ENCODE measurements at regions not wholly inside any gene's neighbourhood (a gene's known extent, or its start where the extent isn't known, plus 50 kb on each side); places are given as distances from the start of the nearest gene placed in this dataset.
"Not testable (repeated sequence)": the region's sequence is repeated elsewhere in the genome, so short reads cannot be mapped to it uniquely, and the experiment has no call there.

DNA sequence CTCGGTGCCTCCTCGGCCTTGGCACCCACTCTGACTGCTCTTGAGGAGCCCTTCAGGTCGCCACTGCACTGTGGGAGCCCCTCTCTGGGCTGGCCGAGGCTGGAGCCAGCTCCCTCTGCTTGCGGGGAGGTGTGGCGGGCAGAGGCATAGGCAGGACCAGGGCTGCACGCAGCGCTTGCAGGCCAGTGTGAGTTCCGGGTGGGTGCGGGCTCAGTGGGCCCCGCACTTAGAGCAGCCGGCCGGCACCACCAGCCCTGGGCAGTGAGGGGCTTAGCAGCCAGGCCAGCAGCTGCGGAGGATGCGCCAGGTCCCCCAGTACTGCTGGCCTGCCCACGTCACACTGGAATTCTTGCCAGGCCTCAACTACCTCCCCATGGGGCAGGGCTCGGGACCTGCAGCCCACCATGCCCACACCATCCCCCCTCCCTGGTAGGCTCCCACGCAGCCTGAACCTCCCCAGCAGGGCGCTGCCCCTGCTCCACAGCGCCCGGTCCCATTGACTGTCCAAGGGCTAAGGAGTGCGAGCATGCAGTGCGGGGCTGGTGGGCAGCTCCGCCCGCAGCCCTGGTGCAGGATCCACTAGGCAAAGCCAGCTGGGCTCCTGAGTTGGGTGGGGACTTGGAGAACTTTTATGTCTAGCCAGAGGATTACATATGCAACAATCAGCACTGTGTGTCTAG lies 602.9 kb upstream of the ST8SIA4 start:
- no peak for DNase-seq (ENCODE audit: low spot score)

DNA sequence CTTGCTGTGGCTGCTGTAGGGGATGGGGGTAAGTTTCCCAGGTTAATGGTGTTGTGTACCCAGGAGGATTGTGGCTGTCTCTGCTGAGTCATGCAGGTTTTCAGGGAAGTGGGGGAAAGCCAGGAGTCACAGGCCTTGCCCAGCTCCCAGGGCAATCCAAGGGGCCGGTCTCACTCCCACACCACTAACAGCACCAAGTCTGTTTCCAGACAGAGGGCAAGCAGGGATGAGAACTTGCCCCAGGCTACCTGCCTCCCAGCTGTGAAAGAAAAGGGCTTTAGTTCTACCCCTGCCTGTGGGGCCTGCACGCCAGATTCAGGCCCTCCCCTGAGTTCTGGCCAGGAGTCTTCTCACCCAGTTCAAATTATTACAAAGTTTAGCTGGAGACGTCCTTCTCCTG lies 579.8 kb upstream of the ST8SIA4 start:
- no peak for DNase-seq (ENCODE audit: low spot score)

DNA sequence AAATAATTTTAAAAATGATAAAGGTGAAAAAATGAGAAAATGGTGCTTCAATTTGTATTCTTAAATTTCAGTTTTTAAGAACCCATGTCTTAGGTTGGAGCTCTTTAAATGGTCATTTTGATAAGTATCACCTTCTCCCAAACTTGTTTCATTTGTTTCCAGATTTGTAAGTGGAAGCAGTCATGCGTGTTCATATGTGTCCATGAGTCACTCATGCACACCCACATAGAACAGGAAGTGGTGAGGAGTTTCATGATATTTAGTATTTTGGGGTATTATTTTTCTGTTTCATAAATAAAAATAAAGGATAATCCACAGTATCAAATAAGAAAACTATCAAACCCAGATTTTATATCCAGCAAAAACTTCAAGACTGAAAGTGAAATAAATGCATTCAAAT lies 570.4 kb upstream of the ST8SIA4 start:
- no peak for DNase-seq (ENCODE audit: low spot score)

DNA sequence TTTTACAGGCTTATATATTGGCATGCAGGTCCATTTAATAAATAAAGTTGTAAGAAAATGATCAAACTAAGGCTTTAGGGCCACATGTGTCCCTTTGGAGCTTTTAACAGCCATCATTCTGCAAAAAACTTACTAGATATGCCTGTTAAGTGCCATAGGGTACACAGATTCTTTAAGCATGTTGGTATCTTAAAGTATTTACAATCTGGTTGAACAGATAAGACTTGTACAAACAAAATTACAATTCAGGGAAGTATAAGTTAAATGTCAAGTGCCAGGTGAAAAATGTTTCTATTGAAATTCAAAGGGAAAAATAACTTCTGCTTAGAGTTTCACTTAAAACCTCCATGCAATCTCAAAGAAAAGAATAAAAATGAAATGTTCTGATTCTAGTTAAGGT lies 558.4 kb upstream of the ST8SIA4 start:
- no peak for DNase-seq (ENCODE audit: low spot score)

DNA sequence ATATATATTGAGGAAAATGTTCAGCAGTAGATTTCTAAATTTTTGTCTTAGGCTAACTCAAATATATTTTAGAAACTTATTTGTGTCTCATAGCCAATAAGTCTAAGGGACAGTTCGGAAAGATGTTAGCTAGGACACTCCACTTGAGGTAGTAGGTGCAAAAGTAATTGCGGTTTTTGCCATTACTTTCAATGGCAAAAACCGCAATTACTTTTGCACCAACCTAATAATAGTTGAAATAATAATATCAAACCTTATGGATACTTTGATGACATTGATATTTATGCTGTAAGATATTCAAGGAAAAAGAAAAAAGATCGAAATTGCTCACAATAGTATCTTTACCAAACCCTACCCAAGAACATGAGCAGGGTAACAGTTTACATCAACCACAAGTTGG lies 555.5 kb upstream of the ST8SIA4 start:
- no peak for DNase-seq (ENCODE audit: low spot score)

DNA sequence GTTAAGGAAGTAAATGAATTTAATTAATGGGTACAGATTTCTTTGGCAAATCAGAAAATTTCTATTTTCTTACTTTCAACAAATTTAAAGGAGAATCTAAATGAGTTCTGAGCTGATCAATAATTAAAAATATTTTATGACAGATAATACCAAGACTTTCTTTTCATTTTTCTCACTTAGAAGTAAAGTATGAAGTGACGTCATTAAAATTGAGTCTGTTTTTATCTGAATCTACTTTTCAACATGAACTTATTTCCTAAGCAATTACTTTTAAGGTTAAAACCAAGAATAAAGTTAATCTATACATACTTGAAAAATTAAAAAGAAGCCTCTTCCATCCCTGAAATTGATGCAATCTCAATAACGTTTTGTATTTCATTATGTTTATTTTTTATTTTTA lies 552.8 kb upstream of the ST8SIA4 start:
- no peak for DNase-seq (ENCODE audit: low spot score)

DNA sequence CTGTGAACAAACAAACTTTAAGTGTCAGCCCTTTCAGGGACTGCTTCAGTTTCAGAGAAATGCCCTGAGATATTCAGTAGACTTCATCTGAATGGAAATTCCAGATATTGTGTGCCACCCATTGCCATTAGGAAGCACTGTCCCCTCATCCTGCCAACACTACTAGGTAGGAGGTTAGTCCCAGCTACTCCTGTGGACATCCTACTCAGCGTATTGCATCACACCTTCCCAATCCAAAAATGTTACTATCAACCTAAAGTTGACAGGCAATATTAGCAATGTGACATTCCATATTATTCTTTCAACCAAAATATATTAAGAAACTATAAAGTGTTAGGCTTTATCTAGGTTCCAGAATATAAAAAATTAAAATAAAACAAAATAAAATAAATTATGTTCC lies 552.0 kb upstream of the ST8SIA4 start:
- DNase-seq (ENCODE audit: low spot score): no peak

DNA sequence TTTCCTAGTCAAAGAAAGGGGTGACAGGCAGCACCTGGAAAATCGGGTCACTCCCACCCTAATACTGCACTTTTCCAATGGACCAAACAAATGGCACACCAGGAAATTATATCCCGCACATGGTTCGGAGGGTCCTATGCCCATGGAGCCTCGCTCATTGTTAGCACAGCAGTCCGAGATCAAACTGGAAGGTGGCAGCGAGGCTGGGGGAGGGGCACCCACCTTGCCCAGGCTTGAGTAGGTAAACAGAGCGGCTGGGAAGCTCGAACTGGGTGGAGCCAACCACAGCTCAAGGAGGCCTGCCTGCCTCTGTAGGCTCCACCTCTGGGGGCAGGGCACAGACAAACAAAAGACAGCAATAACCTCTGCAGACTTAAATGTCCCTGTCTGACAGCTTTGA lies 539.2 kb upstream of the ST8SIA4 start:
- not testable (repeated sequence) for DNase-seq (ENCODE audit: low spot score)

DNA sequence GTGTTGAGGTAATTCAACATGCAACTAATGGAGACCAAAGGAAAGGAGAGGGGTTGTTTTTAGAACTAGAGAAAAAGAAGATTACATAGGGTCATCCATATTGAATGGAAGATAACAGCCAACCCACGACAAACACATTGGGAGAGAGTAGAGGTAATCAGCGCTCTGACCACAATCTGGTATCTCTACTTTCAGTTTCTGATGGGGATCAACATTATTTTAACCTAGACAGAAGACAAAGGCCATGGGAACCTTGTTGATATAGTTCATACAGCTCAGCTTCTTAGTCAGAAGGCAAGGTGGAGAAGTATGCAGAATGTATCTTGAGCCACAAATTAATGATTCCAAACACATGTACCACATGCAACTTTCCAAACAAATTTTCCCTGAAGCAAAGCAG lies 537.1 kb upstream of the ST8SIA4 start:
- DNase-seq (ENCODE audit: low spot score): no peak

DNA sequence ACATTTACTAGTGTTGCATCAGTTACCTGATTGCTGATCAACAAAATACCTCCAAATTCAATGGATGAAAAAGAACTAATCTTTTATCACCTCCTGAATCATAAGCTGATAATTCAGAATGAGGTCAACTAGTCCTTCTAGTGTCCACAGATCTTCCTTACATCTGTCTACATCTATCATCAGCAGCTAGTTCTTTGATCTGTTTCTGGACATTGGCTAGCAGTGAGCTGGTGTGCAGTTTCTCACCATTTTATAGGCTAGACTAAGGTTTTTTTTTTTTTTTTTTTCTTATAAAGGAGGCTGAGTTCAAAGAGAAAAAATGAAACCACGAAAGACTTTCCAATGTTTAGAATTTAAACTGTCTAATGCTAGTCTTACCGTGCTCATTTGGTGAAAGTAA lies 534.3 kb upstream of the ST8SIA4 start:
- no peak for DNase-seq (ENCODE audit: low spot score)

DNA sequence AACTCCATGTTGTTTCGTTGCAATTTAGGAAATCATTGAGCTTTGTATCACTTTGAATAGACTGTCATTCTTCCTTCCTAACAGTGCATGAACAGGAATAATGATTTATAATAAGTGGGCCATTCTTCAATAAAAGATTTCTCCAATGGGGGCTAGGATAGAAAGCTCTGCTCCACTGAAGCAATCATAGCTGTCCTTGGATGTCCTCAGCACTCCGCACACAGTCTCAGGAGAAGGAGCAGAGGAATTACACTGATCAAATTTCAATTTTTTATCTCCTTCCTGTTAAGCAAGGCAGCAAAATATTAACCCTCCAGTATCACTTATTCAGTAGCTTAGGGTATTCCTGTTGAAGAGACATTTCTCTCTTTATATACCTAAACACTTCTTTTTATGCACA lies 532.7 kb upstream of the ST8SIA4 start:
- DNase-seq (ENCODE audit: low spot score): no peak

DNA sequence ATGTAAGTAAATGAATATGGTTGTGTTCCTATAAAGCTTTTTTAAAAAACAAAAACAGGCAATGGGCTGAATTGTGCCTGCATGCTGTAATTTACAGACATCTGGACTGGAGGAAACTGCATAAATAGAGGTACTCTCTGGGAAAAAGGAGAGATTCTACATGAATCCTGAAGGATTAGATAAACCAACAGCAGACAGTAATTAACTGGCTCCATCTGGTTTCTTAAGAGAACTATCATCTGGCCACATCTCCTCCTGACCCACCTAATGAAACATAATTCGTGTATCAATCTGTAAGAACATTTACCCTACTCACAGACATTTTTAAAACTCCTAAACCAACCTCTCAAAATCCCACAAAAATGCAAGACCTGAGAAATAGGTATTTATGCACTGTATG lies 528.1 kb upstream of the ST8SIA4 start:
- DNase-seq (ENCODE audit: low spot score): no peak

DNA sequence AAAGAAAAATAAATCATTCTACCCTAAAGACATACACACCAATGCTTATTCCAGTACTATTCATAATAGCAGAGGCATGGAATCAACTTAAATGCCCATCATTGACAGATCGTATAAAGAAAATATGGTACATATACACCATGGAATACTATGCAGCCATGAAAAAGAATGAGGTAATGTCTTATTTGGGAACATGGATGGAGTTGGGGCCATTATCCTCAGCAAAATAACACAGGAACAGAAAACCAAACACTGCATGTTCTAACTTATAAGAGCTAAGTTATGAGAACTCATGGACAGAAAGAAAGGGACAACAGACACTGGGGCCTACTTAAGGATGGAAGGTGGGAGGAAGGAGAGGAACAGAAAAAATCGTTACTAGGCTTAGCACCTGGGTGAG lies 527.5 kb upstream of the ST8SIA4 start:
- DNase-seq (ENCODE audit: low spot score): no peak

DNA sequence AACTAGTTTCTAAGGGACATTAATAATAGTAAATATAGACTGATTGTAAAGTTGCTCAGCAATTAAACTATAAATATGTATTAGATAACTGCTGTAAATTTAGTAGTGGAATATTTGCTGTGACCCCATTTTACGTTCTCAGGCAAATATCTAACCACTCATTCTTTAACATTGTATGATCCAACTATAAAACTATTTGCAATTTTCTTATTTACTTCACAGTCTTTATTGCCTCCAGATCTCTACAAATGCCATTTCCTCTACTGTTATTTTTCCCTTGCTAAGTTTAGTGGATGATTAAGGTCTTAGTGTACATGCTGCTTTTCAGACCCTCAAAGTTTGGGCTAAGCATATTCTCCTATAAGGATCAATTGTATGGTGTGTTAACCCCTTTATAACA lies 526.2 kb upstream of the ST8SIA4 start:
- no peak for DNase-seq (ENCODE audit: low spot score)

DNA sequence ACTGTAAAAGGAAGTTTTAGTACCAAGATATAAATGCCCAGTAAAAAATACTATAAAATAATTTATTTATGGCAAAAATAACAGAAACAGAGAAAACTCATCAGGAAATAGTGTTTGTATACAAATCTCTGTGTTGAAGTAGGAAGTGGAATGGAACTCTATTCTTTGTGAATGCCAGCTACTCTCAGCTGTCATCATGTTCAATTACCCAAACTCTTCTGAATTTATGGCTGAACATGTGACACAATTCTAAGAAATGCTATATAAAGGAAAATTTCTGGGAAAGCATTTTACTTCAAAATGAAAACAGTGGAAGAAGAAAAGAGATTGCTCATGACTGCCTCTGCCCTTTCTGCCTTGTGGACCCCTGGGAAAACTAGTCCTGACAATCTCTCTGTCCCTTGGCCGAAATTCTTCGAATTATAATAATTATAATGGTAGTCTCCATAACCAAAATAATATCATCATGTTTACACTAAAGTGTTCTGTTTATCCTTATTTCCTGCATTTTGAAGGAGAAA lies 522.3 kb upstream of the ST8SIA4 start:
- DNase-seq (ENCODE audit: low spot score): no peak

DNA sequence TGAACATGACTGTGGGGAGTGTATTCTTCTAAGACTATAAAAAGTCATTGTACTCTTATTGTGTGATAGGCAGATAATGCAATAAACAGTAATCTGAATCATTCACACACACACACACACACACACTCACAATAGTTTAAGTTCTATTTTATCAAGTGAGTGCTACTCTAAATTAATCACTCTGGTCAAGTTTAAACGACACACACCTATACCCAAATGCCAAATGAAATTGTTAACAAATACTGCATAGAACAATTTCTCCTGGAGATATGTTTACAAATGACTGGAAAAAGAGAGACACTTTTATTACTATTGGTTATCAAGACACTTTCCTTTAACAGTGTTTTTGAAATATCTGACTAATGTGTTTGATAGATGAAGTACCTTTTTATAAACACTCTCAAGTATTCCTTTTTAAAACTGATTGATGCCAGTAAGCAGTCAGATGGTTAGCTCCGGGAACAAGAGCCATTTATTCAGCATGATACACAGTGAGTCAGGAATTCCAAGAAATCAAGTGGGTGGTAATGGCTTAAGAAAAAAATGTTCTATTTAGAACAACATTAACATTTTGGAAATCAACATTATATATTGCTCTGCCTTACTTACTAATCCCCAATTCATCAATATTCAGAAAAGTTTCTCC lies 521.6 kb upstream of the ST8SIA4 start:
- no peak for DNase-seq (ENCODE audit: low spot score)

DNA sequence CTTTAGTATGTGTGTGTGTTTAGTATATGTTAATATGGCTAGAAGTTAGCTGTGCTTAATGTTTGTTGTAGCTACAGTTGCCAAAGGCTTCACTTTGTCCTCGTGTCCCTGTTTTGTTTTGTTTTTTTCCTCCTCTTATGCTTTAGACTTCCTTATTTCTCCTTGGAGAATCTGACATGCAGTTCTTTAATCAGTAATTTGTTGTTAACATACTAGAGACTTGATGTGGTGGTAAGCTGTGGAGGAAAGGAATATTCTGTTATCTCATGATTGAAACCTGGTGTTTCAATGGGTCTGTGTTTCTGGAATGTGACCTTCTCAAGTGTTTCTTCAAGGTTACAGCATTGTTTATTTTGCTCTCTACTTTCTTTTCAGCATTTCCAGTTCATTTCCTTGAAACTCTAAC lies 515.6 kb upstream of the ST8SIA4 start:
- no peak for DNase-seq (ENCODE audit: low spot score)

DNA sequence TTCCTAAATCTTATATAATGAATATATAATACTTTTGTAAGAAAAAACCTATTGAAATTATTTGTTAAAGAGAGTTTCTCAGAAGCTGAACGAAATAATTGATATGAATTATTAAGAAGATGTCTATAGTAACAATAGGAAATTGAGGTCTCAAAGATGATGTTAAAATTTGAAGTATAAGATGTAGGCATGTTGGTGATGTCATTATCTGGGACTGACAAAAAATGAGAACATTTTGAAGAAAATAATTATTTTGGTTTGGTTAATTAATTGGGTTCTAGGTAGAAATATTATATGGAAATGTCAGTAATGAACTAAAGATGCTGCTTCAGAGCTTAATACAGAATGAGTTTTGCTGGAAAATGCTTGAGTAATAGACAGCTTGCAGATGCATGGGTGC lies 501.4 kb upstream of the ST8SIA4 start:
- DNase-seq (ENCODE audit: low spot score): no peak

DNA sequence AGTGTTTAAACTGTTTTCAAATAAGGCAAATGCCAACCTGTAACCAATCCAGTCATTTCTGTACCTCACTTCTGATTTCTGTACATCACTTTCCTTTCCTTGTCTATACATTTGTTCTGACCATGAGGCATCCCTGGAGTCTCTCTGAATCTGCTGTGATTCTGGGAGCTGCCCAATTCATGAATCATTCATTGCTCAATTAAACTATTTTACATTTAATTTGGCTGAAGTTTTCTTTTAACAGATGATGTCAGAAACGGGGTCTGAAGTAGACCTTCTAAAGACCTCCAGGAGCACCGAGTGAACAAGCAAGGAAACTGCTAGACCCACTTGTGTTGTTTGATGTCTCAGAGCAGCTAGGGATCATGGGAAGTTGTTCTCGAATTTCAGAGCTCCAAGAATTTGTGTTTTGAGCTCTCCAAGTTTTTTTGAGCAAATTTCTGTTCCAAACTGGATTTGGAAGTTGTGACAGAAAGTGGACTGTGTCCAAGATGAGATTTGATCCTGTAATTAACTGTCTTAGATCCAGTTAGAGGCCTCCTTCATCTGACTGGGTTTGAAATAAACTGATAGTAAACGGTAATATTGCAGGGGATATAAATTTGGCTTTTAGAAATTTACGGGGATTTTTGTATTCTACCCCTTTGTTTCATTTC lies 490.8 kb upstream of the ST8SIA4 start:
- no peak for DNase-seq (ENCODE audit: low spot score)

DNA sequence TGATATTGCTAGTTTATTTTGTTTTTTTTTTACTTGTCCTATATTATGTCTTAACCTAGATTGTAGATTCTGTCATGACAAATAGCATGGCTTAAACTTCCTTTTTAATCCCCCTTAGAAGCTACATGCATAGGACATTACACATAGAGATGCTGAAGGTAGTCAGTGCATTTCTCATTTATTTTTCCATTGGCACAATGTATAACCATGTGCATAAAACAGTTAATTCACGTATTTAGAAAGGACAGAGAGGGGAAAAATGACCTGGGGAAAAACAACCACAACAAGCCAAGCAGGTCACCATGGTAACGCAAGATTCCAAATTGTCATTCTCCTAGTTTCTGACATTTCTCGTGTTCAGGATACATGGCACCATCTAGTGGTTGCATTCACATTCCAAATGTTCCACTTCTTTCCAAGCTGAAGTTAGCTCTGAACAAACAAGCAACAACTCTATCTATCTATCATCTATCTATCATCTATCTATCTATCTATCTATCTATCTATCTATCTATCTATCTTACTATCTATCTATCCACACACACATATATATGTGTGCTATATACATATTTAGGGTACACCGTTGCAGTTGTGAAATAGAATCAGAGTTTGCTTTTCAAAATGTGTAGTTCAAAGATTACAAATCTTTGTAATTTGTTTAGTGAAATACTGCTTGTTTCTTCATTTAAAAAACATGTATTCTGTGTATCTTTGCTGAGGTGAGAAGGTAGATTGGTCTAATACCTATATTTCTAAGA lies 487.2 kb upstream of the ST8SIA4 start:
- peak; percentile 47 for DNase-seq (ENCODE audit: low spot score)

DNA sequence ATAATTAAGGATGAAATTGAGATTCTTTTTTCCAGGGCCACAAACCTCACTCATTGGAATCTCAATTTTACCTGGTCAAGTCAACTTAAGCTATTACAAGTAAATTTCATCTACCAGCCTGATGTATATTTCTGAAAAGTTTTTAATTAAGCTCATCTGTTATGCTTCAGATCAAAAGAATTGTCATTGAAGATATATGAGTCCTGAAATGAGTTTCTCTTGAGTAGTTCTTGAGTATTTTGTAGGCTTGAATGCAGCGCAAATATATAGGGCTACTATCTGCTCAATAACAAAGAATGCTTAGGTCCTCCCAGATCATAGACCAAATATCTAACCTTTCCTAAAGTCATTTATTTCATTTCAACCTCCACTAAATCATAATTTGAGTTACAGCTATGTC lies 482.2 kb upstream of the ST8SIA4 start:
- no peak for DNase-seq (ENCODE audit: low spot score)

DNA sequence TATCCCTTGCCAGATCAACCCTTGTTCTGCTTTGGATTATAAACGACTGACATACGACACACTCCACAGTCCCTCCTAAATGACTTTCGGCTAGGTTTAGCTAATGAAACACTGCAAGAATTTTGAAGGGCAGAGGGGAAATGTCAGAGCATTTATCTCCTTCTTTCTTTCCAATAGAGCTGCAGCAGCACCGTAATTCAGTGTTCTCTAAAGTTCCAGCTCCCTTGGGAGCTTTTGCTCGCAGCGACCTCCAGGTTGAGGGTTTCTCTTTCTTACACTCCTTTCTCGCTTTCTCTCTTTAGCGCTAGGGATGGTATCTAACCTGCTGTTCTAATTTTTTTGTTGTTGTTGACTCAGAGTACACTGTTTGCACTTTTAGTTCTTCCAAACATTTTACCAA lies 467.1 kb upstream of the ST8SIA4 start:
- DNase-seq (ENCODE audit: low spot score): no peak

DNA sequence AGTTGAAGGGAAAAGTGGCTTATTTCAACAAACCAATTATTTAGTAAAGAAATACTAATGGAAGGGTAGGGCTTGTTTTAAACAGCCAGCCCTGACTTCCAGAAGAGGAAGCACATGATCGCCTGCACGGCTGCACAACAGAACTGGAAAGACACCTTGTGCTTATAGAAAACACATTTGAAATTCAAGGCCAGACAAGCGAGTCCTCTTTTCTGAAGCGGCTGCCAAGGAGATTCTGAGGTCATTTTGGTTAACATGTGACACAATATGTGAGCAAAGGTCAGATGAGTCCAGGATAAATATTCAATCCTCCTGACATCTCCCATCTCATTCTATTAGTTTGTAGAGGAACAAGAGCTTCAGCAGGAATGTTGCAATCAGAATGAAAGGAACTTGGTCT lies 461.4 kb upstream of the ST8SIA4 start:
- DNase-seq (ENCODE audit: low spot score): no peak

All from kidney capillary endothelial cell (primary cell).